ENCODE measurements at regions not wholly inside any gene's neighbourhood (a gene's known extent, or its start where the extent isn't known, plus 50 kb on each side); places are given as distances from the start of the nearest gene placed in this dataset.

GRCh38 chr6:153272201-153272980, 141.3 kb upstream of the RGS17 start:
- Histone ChIP-seq H3K27ac (no peak overlapping the region), H3K36me3 (no peaks in the 10 kb centered on the region), H3K27me3 (replicated peaks in 1 of 7) (no peaks in the 10 kb centered on the region), H3K9me3 (peaks cover 0 to 7% (median 0%) of the 10 kb centered on the region in 8 donors), H3K4me3 (no peak overlapping the region), H3K4me1 (no peaks in the 10 kb centered on the region)
- no peak for TF ChIP-seq POLR2AphosphoS5 (IDR thresholded peaks at IDR 0.05)
- TF ChIP-seq CTCF (IDR thresholded peaks at IDR 0.05 in 8 of 11, conservative IDR thresholded peaks at IDR 0.05 in 3 of 11), result no peak
- no peak for TF ChIP-seq POLR2A (IDR thresholded peaks at IDR 0.05)
- intact Hi-C loops (cut with DNase I; ENCODE audit: low total_unique reads), result no loop called here
- 69 to 82% (median 80%) methylated on average over 5 of the region's 5 CpGs for WGBS, 5 donors
- no peak for DNase-seq

- H3K4me3 ChIP-seq, result no peak overlapping the region
- no peak for TF ChIP-seq POLR2A (IDR thresholded peaks at IDR 0.05)
- TF ChIP-seq CTCF (IDR thresholded peaks at IDR 0.05 in 8 of 11, conservative IDR thresholded peaks at IDR 0.05 in 3 of 11), result no peak
- TF ChIP-seq POLR2AphosphoS5 (IDR thresholded peaks at IDR 0.05), result no peak
- no peak for DNase-seq
- intact Hi-C loops (cut with DNase I; ENCODE audit: low total_unique reads), result no loop called here
- H3K36me3 ChIP-seq, result no peaks in the 10 kb centered on the region
- no peaks in the 10 kb centered on the region for H3K27me3 ChIP-seq (replicated peaks in 1 of 7)
- no peak overlapping the region for H3K27ac ChIP-seq
- 71 to 88% (median 76%) methylated on average over 5 of the region's 5 CpGs for WGBS, 5 donors
- peaks cover 0 to 10% (median 0%) of the 10 kb centered on the region in 8 donors for H3K9me3 ChIP-seq
- H3K4me1 ChIP-seq, result no peaks in the 10 kb centered on the region
Observed at GRCh38 chr6:153263489-153263888, 132.4 kb upstream of the RGS17 start.

GRCh38 chr6:153251326-153251725, 120.2 kb upstream of the RGS17 start:
- Histone ChIP-seq H3K9me3 (no peaks in the 10 kb centered on the region), H3K4me3 (no peak overlapping the region), H3K36me3 (no peaks in the 10 kb centered on the region), H3K27me3 (replicated peaks in 1 of 7) (no peaks in the 10 kb centered on the region), H3K27ac (no peak overlapping the region), H3K4me1 (no peaks in the 10 kb centered on the region)
- no peak for DNase-seq
- intact Hi-C loops (cut with DNase I; ENCODE audit: low total_unique reads), result no loop called here
- TF ChIP-seq POLR2A (IDR thresholded peaks at IDR 0.05) (no peak), POLR2AphosphoS5 (IDR thresholded peaks at IDR 0.05) (no peak), CTCF (IDR thresholded peaks at IDR 0.05 in 8 of 11, conservative IDR thresholded peaks at IDR 0.05 in 3 of 11) (no peak)

GRCh38 chr6:153237670-153238069, 106.6 kb upstream of the RGS17 start:
- intact Hi-C loops (cut with DNase I; ENCODE audit: low total_unique reads), result no loop called here
- WGBS, 5 donors, result 66 to 75% (median 67%) methylated on average over 3 of the region's 3 CpGs
- no peak for TF ChIP-seq CTCF (IDR thresholded peaks at IDR 0.05 in 8 of 11, conservative IDR thresholded peaks at IDR 0.05 in 3 of 11)
- no peak for TF ChIP-seq POLR2AphosphoS5 (IDR thresholded peaks at IDR 0.05)
- TF ChIP-seq POLR2A (IDR thresholded peaks at IDR 0.05), result no peak

More at GRCh38 chr6:153237670-153238069, 106.6 kb upstream of the RGS17 start:
- Histone ChIP-seq H3K4me1 (no peaks in the 10 kb centered on the region), H3K27me3 (replicated peaks in 1 of 7) (no peaks in the 10 kb centered on the region), H3K27ac (no peak overlapping the region), H3K4me3 (no peak overlapping the region), H3K36me3 (no peaks in the 10 kb centered on the region), H3K9me3 (peaks cover 0 to 6% (median 2%) of the 10 kb centered on the region in 8 donors)
- no peak for DNase-seq
